GM12874 (cell line): ENCODE measurements at regions not wholly inside any gene's neighbourhood (a gene's known extent, or its start where the extent isn't known, plus 50 kb on each side); places are given as distances from the start of the nearest gene placed in this dataset.

Experiments
- TF ChIP-seq, protein P1 (sequence below): IDR thresholded peaks from 2 replicates; pipeline ENCODE4 v1.5.1; 2011; ENCODE audit warnings: low read depth, mild to moderate bottlenecking, control low read depth, low read length, moderate library complexity; ENCODE audit not compliant: insufficient read depth

DNA sequence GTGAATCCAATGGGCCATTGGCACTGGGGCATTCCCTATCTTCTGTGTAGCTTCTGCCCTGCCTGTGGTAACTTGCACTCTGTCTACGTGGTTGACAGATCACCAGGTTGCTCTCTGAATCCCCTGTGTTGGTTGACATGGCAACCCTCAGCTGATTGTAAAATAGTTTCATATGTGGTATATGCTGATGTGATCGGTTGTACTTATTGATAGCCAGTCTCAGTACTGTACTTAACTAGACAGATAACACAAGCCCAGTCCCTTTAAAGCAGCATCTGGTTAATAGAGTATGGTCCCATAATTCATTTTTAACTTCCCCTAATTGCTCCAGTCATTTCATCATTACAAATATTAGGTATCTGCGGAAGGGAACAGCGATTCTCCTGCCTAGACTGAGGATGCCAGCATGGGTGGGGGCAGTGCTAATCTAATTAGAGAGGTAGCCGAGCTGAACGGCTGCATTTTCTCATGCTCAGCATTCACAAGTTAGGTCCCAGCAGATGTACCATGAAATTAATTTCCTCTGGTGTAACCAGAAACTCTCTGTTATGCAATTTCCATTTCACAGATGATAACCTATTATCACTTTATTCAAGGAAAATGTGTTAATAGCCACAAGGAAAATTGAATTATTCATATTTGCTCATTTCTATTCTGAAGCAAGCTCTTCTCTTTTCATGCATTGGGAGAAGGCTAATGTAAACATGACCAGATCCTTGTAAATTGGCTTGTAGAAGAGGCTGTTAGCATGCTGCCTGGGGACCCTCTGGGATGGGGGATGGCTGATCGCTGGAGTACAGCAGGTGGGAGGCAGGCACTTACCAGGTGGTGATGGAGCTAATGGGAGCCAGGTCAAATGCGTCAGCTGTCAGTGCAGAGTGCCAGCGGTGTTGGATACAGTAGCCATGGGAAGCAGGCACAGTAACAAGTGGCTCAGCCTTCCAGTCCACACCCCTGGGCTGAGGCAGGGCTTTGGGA is 608.3 kb downstream of the GALR1 start:
- TF ChIP-seq, protein P1, sequence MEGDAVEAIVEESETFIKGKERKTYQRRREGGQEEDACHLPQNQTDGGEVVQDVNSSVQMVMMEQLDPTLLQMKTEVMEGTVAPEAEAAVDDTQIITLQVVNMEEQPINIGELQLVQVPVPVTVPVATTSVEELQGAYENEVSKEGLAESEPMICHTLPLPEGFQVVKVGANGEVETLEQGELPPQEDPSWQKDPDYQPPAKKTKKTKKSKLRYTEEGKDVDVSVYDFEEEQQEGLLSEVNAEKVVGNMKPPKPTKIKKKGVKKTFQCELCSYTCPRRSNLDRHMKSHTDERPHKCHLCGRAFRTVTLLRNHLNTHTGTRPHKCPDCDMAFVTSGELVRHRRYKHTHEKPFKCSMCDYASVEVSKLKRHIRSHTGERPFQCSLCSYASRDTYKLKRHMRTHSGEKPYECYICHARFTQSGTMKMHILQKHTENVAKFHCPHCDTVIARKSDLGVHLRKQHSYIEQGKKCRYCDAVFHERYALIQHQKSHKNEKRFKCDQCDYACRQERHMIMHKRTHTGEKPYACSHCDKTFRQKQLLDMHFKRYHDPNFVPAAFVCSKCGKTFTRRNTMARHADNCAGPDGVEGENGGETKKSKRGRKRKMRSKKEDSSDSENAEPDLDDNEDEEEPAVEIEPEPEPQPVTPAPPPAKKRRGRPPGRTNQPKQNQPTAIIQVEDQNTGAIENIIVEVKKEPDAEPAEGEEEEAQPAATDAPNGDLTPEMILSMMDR = no peak

DNA sequence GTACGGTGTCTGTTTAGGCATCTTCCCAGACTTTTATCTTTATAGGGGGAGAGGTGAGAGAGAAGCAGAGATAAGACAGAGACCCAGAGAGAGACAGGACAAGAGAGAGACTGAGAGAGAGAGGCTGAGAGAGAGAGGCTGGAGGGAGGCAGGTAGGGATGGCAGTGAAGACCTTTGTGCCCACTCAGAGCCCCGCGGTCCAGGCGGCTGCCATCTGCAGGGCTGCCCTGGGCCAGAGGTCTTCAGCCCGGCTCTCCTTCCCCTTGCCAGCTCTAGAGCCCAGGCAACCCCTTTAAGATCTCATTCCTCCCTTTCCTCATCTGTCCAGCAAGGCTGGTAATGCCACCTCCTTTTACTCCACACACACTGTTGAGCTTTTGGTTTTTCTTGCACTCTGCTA is 610.0 kb downstream of the GALR1 start:
- TF ChIP-seq, protein P1 = no peak

DNA sequence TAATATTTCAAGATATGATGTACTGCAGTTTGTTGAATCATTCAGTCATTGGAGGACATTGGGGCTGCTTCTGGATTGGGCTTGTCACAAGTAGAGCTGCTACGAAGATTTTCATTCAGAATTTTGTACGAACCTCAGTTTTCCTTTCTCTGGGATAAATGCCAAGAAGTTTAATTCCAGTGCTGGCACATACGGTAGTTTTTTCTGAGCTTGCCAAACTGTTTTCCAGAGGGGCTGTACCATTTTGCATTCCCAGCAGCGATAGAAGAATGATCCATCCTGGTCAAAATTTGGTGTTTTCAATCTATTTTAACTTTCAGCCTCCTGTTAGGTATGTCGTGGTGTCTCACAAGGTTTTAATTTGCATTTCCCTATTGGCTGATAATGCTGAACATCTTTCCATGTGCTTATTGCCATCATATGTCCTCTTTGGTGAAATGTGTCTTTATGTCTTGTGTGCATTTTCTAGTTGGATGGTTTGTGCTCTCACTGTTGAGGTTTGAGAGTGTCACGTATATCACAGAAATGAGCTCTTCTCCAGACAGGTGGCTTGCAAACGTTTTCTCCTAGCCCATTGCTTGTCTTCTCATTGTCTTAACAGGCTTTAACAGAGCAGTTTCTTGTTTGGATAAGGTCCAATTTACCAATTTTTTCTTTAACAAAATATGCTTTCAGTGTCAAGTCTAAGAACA is 612.6 kb downstream of the GALR1 start:
- TF ChIP-seq, protein P1 = no peak

DNA sequence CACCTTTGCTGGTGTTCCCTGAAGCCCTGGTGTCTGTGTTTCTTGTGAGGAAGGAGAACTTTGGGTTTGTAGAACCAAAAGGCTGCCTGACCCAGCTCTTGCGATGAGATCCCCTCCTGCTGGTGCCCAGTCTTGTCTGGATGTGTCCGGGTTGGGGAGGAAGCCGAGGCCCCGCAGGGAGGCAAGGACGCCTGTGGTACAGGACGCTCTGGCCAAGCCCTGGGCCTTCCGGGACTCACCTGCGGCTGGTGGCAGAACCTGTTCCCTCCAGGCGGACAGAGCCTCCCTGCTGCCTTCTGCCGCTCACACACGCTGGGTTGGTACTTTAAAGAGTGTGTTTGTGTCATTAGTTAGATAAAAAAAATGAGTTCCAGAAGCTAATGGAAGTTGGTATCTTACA is 616.2 kb downstream of the GALR1 start:
- TF ChIP-seq, protein P1 = no peak

DNA sequence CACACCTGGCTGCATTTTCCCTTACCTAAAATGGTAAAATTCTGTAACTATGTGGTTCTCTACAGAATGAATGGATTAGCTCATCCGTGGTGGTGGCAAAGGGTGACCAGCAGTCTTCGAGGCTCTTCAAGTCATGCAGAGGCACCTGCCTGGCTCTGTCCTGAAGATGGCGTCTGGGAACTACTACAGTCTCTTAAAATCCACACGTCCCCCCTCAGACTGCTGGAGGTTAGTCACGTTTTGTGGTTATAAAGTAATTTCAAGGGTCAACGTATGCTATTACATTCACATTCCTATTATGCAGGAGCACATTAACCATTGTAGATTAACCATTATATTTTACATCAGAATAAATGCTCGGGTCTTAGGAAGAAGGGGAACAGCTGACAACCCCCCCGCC is 616.7 kb downstream of the GALR1 start:
- TF ChIP-seq, protein P1 = no peak

DNA sequence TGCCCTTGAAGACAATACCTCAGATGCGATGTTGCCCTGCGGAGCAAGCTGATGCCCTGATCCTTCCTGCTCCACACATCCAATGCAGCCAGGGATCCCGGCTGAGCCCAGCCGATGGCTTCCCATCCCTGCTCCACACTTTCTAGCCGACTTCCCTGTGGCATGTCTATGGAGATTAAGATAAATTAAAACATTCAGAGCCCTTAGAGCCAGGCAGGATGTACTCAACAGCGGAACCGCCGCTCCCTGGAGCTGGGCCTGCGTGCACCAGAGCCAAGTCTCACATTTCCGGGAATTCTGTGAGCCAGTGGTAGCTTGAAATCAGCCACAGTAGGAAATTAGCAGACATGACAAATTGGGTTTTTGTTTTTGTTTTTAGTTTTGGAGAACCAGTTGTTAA is 620.6 kb downstream of the GALR1 start:
- TF ChIP-seq, protein P1 = no peak

DNA sequence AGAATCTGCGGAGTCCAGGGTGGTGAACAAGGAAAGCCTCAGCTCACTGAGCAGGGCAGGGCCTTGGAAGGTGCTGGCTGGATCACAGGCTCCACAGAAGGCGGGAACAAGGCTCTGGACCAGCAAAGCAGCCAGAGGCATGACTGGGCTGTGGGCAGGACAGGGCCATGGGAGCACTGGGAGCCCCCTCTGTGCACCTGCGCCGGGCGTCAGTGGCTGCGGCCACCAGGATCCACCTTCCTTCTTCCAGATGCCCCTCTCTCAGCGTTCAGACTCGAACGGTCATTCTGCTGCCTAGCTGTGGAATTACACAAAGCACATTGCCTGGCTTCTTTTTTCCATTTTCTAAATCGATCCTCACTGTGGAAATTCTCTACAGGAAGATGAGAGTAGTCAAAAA is 621.2 kb downstream of the GALR1 start:
- TF ChIP-seq, protein P1 = no peak
